ENCODE measurements at regions not wholly inside any gene's neighbourhood (a gene's known extent, or its start where the extent isn't known, plus 50 kb on each side); places are given as distances from the start of the nearest gene placed in this dataset.

- no peak for ATAC-seq
Measured at GRCh38 chr1:211882381-211883004, 51.9 kb upstream of the LPGAT1 start.

More at GRCh38 chr1:211882381-211883004, 51.9 kb upstream of the LPGAT1 start:
- TF ChIP-seq POLR2A (IDR thresholded peaks at IDR 0.05), result no peak
- no peak for TF ChIP-seq CTCF (IDR thresholded peaks at IDR 0.05)
- intact Hi-C loops (cut with DNase I), result loop anchor here in 1 of 2 donors (10.0 kb wide), 1 partner anchor 48 kb away; the partner anchor contains the start of gene LPGAT1
- 96% methylated on average over 4 of the region's 4 CpGs for WGBS (ENCODE audit: insufficient coverage, low coverage, low lambda C conversion rate, missing lambda C conversion rate)
- Histone ChIP-seq H3K27me3 (no peaks in the 10 kb centered on the region), H3K9me3 (no peaks in the 10 kb centered on the region), H3K27ac (no peak overlapping the region), H3K4me3 (no peak overlapping the region), H3K36me3 (no peaks in the 10 kb centered on the region), H3K4me1 (peaks cover 0 to 20% (median 9%) of the 10 kb centered on the region in 4 donors)
- DNase-seq, result no peak

Measured in right lobe of liver (tissue), 6 donors.